ENCODE measurements at regions not wholly inside any gene's neighbourhood (a gene's known extent, or its start where the extent isn't known, plus 50 kb on each side); places are given as distances from the start of the nearest gene placed in this dataset.

DNA sequence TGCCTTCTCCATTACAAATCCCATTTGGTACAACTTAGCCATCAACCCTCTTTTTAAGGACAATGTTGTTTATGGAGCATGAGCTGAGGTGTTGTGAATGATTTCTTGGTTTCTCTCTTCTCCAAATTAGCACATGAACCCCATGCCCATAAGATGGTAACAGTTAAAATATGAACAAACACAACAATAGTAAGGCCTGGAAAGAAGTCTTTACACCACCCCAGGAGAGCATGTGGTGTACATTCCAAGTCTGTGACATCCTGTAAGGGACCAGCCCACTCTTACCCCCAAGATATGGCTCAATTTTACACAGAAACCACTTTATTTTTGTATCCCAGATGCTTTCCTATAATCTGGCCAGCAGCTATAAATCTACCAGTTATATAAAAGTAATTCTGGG lies 226.1 kb downstream of the COX18 start:
- no peak for TF ChIP-seq POLR2AphosphoS5 (IDR thresholded peaks at IDR 0.05; ENCODE audit: borderline replicate concordance, low read depth, low read length)
- TF ChIP-seq EZH2 (IDR thresholded peaks at IDR 0.05), result no peak

Measured in SK-N-MC (cell line).